ENCODE measurements at regions not wholly inside any gene's neighbourhood (a gene's known extent, or its start where the extent isn't known, plus 50 kb on each side); places are given as distances from the start of the nearest gene placed in this dataset.

- TF ChIP-seq CTCF (IDR thresholded peaks at IDR 0.05; ENCODE audit: low read depth, low read length), result no peak
- DNase-seq (ENCODE audit: extremely low read depth, low read depth), result no peak
Observed at GRCh38 chr4:155530290-155530689, 136.4 kb upstream of the GUCY1A1 start.

GRCh38 chr4:155529716-155530115 is 136.9 kb upstream of the GUCY1A1 start:
- no peak for TF ChIP-seq CTCF (IDR thresholded peaks at IDR 0.05; ENCODE audit: low read depth, low read length)
- no peak for DNase-seq (ENCODE audit: extremely low read depth, low read depth)

GRCh38 chr4:155529272-155529671 is 137.4 kb upstream of the GUCY1A1 start:
- DNase-seq (ENCODE audit: extremely low read depth, low read depth), result no peak
- peak; percentile 23 for TF ChIP-seq CTCF (IDR thresholded peaks at IDR 0.05; ENCODE audit: low read depth, low read length)

GRCh38 chr4:155526452-155527169 is 140.0 kb upstream of the GUCY1A1 start:
- no peak for TF ChIP-seq CTCF (IDR thresholded peaks at IDR 0.05; ENCODE audit: low read depth, low read length)
- peak; percentile 50 for DNase-seq (ENCODE audit: extremely low read depth, low read depth)

GRCh38 chr4:155524926-155525455 is 141.7 kb upstream of the GUCY1A1 start:
- DNase-seq (ENCODE audit: extremely low read depth, low read depth), result no peak
- TF ChIP-seq CTCF (IDR thresholded peaks at IDR 0.05; ENCODE audit: low read depth, low read length), result no peak

GRCh38 chr4:155523358-155523757 is 143.3 kb upstream of the GUCY1A1 start:
- no peak for DNase-seq (ENCODE audit: extremely low read depth, low read depth)
- TF ChIP-seq CTCF (IDR thresholded peaks at IDR 0.05; ENCODE audit: low read depth, low read length), result no peak

GRCh38 chr4:155522201-155522600 is 144.4 kb upstream of the GUCY1A1 start:
- DNase-seq (ENCODE audit: extremely low read depth, low read depth), result no peak
- TF ChIP-seq CTCF (IDR thresholded peaks at IDR 0.05; ENCODE audit: low read depth, low read length), result no peak
